Stimulated activated naive B cell treated with anti-CD40 and anti-IgM and Interleukin-4, amounts not matched to agents 10 μg/mL and 1 μg/mL and 100 μg/mL, for 72 hours (primary cell): ENCODE measurements at regions not wholly inside any gene's neighbourhood (a gene's known extent, or its start where the extent isn't known, plus 50 kb on each side); places are given as distances from the start of the nearest gene placed in this dataset.
"Not testable (repeated sequence)": the region's sequence is repeated elsewhere in the genome, so short reads cannot be mapped to it uniquely, and the experiment has no call there.

Experiments
- ATAC-seq, 2 donors: fragments of 150-1000 bp; cut with Tn5 transposase; replicated peaks; 2 replicates each; pipeline ENCODE4 v1.10.0; 2021; ENCODE audit warnings: moderate library complexity in 1 of 2
- DNase-seq: peaks from one replicate; pipeline ENCODE4 v3.0.0; 2021
- H3K27ac Mint-ChIP-seq: one replicate; pipeline ENCODE4 v1.8.0; 2022; ENCODE audit warnings: mild to moderate bottlenecking, mixed read lengths
- H3K27me3 Mint-ChIP-seq, 2 donors: one replicate each; pipeline ENCODE4 v1.8.0; 2022; ENCODE audit warnings: mixed read lengths in 2 of 2
- H3K36me3 Mint-ChIP-seq, 2 donors: one replicate each; pipeline ENCODE4 v1.8.0; 2022; ENCODE audit warnings: mixed read lengths in 2 of 2, mild to moderate bottlenecking in 1 of 2
- H3K4me1 Mint-ChIP-seq, 2 donors: one replicate each; pipeline ENCODE4 v1.8.0; 2022; ENCODE audit warnings: mixed read lengths in 2 of 2, mild to moderate bottlenecking in 1 of 2
- H3K4me3 Mint-ChIP-seq, 2 donors: one replicate each; pipeline ENCODE4 v1.8.0; 2022; ENCODE audit warnings: mild to moderate bottlenecking in 2 of 2, mixed read lengths in 2 of 2, moderate library complexity in 1 of 2
- H3K9me3 Mint-ChIP-seq, 2 donors: one replicate each; pipeline ENCODE4 v1.8.0; 2022; ENCODE audit warnings: mixed read lengths in 2 of 2, mild to moderate bottlenecking in 1 of 2

- H3K27ac Mint-ChIP-seq, H3K9me3 Mint-ChIP-seq, H3K27me3 Mint-ChIP-seq, ATAC-seq, DNase-seq, H3K4me1 Mint-ChIP-seq, H3K4me3 Mint-ChIP-seq: not testable (repeated sequence)
- H3K36me3 Mint-ChIP-seq, result peaks cover 43 to 46% of the 10 kb centered on the region in 2 donors
These were observed 1368.7 kb downstream of the CDH12 start for GRCh38 chr5:21484498-21484889.

- not testable (repeated sequence) for DNase-seq, H3K9me3 Mint-ChIP-seq, H3K4me1 Mint-ChIP-seq, H3K4me3 Mint-ChIP-seq, H3K27me3 Mint-ChIP-seq, ATAC-seq, H3K27ac Mint-ChIP-seq
- H3K36me3 Mint-ChIP-seq, result peaks cover 47 to 49% of the 10 kb centered on the region in 2 donors
These were observed 1369.2 kb downstream of the CDH12 start for GRCh38 chr5:21483790-21484497.

- not testable (repeated sequence) for H3K9me3 Mint-ChIP-seq, ATAC-seq, DNase-seq, H3K27ac Mint-ChIP-seq, H3K4me3 Mint-ChIP-seq, H3K4me1 Mint-ChIP-seq, H3K27me3 Mint-ChIP-seq
- peaks cover 49 to 54% of the 10 kb centered on the region in 2 donors for H3K36me3 Mint-ChIP-seq
These were observed 1370.0 kb downstream of the CDH12 start for GRCh38 chr5:21482983-21483650.

GRCh38 chr5:21482522-21482921, 1370.6 kb downstream of the CDH12 start:
- H3K27me3 Mint-ChIP-seq, ATAC-seq, H3K4me1 Mint-ChIP-seq, H3K4me3 Mint-ChIP-seq, DNase-seq, H3K9me3 Mint-ChIP-seq, H3K27ac Mint-ChIP-seq: not testable (repeated sequence)
- H3K36me3 Mint-ChIP-seq, result peaks cover 49 to 54% of the 10 kb centered on the region in 2 donors

GRCh38 chr5:21481320-21482270, 1371.5 kb downstream of the CDH12 start:
- H3K4me1 Mint-ChIP-seq, H3K4me3 Mint-ChIP-seq, H3K27ac Mint-ChIP-seq, ATAC-seq, H3K9me3 Mint-ChIP-seq, H3K27me3 Mint-ChIP-seq: not testable (repeated sequence)
- DNase-seq, result peak; percentile 11
- peaks cover 48 to 52% of the 10 kb centered on the region in 2 donors for H3K36me3 Mint-ChIP-seq

GRCh38 chr5:21480054-21480453, 1373.1 kb downstream of the CDH12 start:
- H3K36me3 Mint-ChIP-seq, result peaks cover 43 to 45% of the 10 kb centered on the region in 2 donors
- ATAC-seq, H3K9me3 Mint-ChIP-seq, H3K4me3 Mint-ChIP-seq, H3K27me3 Mint-ChIP-seq, H3K27ac Mint-ChIP-seq, H3K4me1 Mint-ChIP-seq, DNase-seq: not testable (repeated sequence)

GRCh38 chr5:21473981-21474380, 1379.2 kb downstream of the CDH12 start:
- peaks cover 29 to 33% of the 10 kb centered on the region in 2 donors for H3K36me3 Mint-ChIP-seq
- not testable (repeated sequence) for H3K27ac Mint-ChIP-seq, H3K27me3 Mint-ChIP-seq, H3K4me3 Mint-ChIP-seq, DNase-seq, ATAC-seq, H3K4me1 Mint-ChIP-seq, H3K9me3 Mint-ChIP-seq

- H3K36me3 Mint-ChIP-seq, result peaks cover 27 to 29% of the 10 kb centered on the region in 2 donors
- not testable (repeated sequence) for H3K9me3 Mint-ChIP-seq, H3K27me3 Mint-ChIP-seq, H3K4me1 Mint-ChIP-seq, H3K27ac Mint-ChIP-seq, H3K4me3 Mint-ChIP-seq, DNase-seq, ATAC-seq
These were observed 1379.7 kb downstream of the CDH12 start for GRCh38 chr5:21473436-21473835.

- not testable (repeated sequence) for H3K27ac Mint-ChIP-seq, H3K27me3 Mint-ChIP-seq, H3K4me3 Mint-ChIP-seq, H3K4me1 Mint-ChIP-seq, DNase-seq, H3K9me3 Mint-ChIP-seq
- peak; percentile 39 to 60 for ATAC-seq
- H3K36me3 Mint-ChIP-seq, result peaks cover 28% of the 10 kb centered on the region in 2 donors
These were observed 1381.5 kb downstream of the CDH12 start for GRCh38 chr5:21471691-21472090.

- H3K27ac Mint-ChIP-seq, H3K9me3 Mint-ChIP-seq, H3K4me1 Mint-ChIP-seq, ATAC-seq, H3K27me3 Mint-ChIP-seq, DNase-seq, H3K4me3 Mint-ChIP-seq: not testable (repeated sequence)
- peaks cover 28 to 32% of the 10 kb centered on the region in 2 donors for H3K36me3 Mint-ChIP-seq
These were observed 1383.5 kb downstream of the CDH12 start for GRCh38 chr5:21469523-21470101.

GRCh38 chr5:21467544-21467943, 1385.6 kb downstream of the CDH12 start:
- not testable (repeated sequence) for H3K4me1 Mint-ChIP-seq, H3K27me3 Mint-ChIP-seq, H3K4me3 Mint-ChIP-seq, H3K9me3 Mint-ChIP-seq, DNase-seq, ATAC-seq, H3K27ac Mint-ChIP-seq
- H3K36me3 Mint-ChIP-seq, result peaks cover 20 to 27% of the 10 kb centered on the region in 2 donors

GRCh38 chr5:21459744-21460073, 1393.4 kb downstream of the CDH12 start:
- not testable (repeated sequence) for H3K9me3 Mint-ChIP-seq, H3K36me3 Mint-ChIP-seq, DNase-seq, H3K27me3 Mint-ChIP-seq, H3K4me1 Mint-ChIP-seq
- Mint-ChIP-seq H3K4me3 (peak overlapping the region; percentile 88 to 91), H3K27ac (peak overlapping the region; percentile 90)
- peak in 1 of 2 donors; percentile 49 for ATAC-seq

GRCh38 chr5:21452449-21452848, 1400.7 kb downstream of the CDH12 start:
- H3K4me1 Mint-ChIP-seq, result no peaks in the 10 kb centered on the region
- ATAC-seq (no peak), DNase-seq (no peak)
- no peak overlapping the region for H3K4me3 Mint-ChIP-seq
- H3K27ac Mint-ChIP-seq, result no peak overlapping the region
- peaks cover 22 to 23% of the 10 kb centered on the region in 2 donors for H3K27me3 Mint-ChIP-seq
- H3K9me3 Mint-ChIP-seq, result no peaks in the 10 kb centered on the region
- H3K36me3 Mint-ChIP-seq, result no peaks in the 10 kb centered on the region

GRCh38 chr5:21432646-21433045, 1420.5 kb downstream of the CDH12 start:
- no peak for DNase-seq
- no peak overlapping the region for H3K27ac Mint-ChIP-seq

More at GRCh38 chr5:21432646-21433045, 1420.5 kb downstream of the CDH12 start:
- Mint-ChIP-seq H3K4me3 (no peak overlapping the region), H3K9me3 (peaks cover 0 to 4% of the 10 kb centered on the region in 2 donors), H3K27me3 (no peaks in the 10 kb centered on the region), H3K4me1 (no peaks in the 10 kb centered on the region), H3K36me3 (no peaks in the 10 kb centered on the region)
- no peak for ATAC-seq
